ENCODE measurements at regions not wholly inside any gene's neighbourhood (a gene's known extent, or its start where the extent isn't known, plus 50 kb on each side); places are given as distances from the start of the nearest gene placed in this dataset.
A peak's percentile ranks its signal among the peaks of the same experiment; 100 is the strongest.

GRCh38 chr7:24199978-24200377, 84.0 kb upstream of the NPY start:
- no peak for DNase-seq (ENCODE audit: low read depth in 2 of 2)

GRCh38 chr7:24200407-24200966, 83.5 kb upstream of the NPY start:
- no peak for DNase-seq (ENCODE audit: low read depth in 2 of 2)

GRCh38 chr7:24201226-24201625, 82.8 kb upstream of the NPY start:
- DNase-seq (ENCODE audit: low read depth in 2 of 2), result no peak

GRCh38 chr7:24212073-24212472, 71.9 kb upstream of the NPY start:
- no peak for DNase-seq (ENCODE audit: low read depth in 2 of 2)

- no peak for DNase-seq (ENCODE audit: low read depth in 2 of 2)
Measured at GRCh38 chr7:24213311-24213710, 70.7 kb upstream of the NPY start.

- DNase-seq (ENCODE audit: low read depth in 2 of 2), result no peak
Measured at GRCh38 chr7:24214670-24215069, 69.3 kb upstream of the NPY start.

- DNase-seq (ENCODE audit: low read depth in 2 of 2), result no peak
Measured at GRCh38 chr7:24216576-24217125, 67.3 kb upstream of the NPY start.

- DNase-seq (ENCODE audit: low read depth in 2 of 2), result no peak
Measured at GRCh38 chr7:24221500-24221899, 62.5 kb upstream of the NPY start.

- DNase-seq (ENCODE audit: low read depth in 2 of 2), result no peak
Measured at GRCh38 chr7:24227068-24227467, 56.9 kb upstream of the NPY start.

GRCh38 chr7:24227603-24228359, 56.2 kb upstream of the NPY start:
- DNase-seq (ENCODE audit: low read depth in 2 of 2), result peak in 1 of 2 donors; percentile 5

GRCh38 chr7:24229481-24230226, 54.3 kb upstream of the NPY start:
- no peak for DNase-seq (ENCODE audit: low read depth in 2 of 2)

- DNase-seq (ENCODE audit: low read depth in 2 of 2), result no peak
Measured at GRCh38 chr7:24231493-24231892, 52.5 kb upstream of the NPY start.

- no peak for DNase-seq (ENCODE audit: low read depth in 2 of 2)
Measured at GRCh38 chr7:24233386-24233785, 50.6 kb upstream of the NPY start.

Data from stimulated activated CD4-positive, alpha-beta T cell treated with anti-CD3 and anti-CD28 coated beads, Interleukin-15, amount 100 ng/mL, for 48 hours (primary cell).